ENCODE measurements at regions not wholly inside any gene's neighbourhood (a gene's known extent, or its start where the extent isn't known, plus 50 kb on each side); places are given as distances from the start of the nearest gene placed in this dataset.

- H3K9me3 ChIP-seq (replicated peaks; ENCODE audit: control insufficient read depth, insufficient read depth, low read length) = no peaks in the 10 kb centered on the region
- no peak overlapping the region for H3K27ac ChIP-seq (ENCODE audit: insufficient read depth, low read depth, low read length)
- H3K4me3 ChIP-seq (replicated peaks in 1 of 3; ENCODE audit: insufficient read depth in 1 of 3, low read depth in 1 of 3, low read length in 3 of 3) = no peak overlapping the region
- BruUV-seq (replicated peaks) = no TSS peak
- CTCF ChIA-PET = no interaction called here
- dilution Hi-C loops (cut with MboI; ENCODE audit: extremely low pct_ligation_motif_present, low sequenced_read_pairs) = no loop called here
- POLR2A ChIA-PET = no interaction called here
- H3K27me3 ChIP-seq (ENCODE audit: control insufficient read depth in 2 of 2, insufficient read depth in 2 of 2, low read length in 2 of 2) = no peaks in the 10 kb centered on the region
- no peaks in the 10 kb centered on the region for H3K79me2 ChIP-seq (ENCODE audit: control insufficient read depth, insufficient read depth, low read length)
- FAIRE-seq (no peak), DNase-seq (ENCODE audit: low read depth, low spot score) (no peak)
- no peak for TF ChIP-seq EZH2 (IDR thresholded peaks at IDR 0.05; ENCODE audit: borderline replicate concordance, low read depth, low read length, severe bottlenecking)
- no peak for TF ChIP-seq POLR2AphosphoS5 (IDR thresholded peaks at IDR 0.05; ENCODE audit: insufficient read depth, low read depth, low read length)
- TF ChIP-seq, protein P1, sequence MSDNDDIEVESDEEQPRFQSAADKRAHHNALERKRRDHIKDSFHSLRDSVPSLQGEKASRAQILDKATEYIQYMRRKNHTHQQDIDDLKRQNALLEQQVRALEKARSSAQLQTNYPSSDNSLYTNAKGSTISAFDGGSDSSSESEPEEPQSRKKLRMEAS (IDR thresholded peaks at IDR 0.05; ENCODE audit: insufficient read depth, insufficient read length) = no peak
- TF ChIP-seq POLR2A (IDR thresholded peaks at IDR 0.05; ENCODE audit: low read depth, low read length) = no peak
- TF ChIP-seq JUN (IDR thresholded peaks at IDR 0.05; ENCODE audit: borderline replicate concordance, insufficient read depth, insufficient read length, low read depth) = no peak
- TF ChIP-seq GATA2 (IDR thresholded peaks at IDR 0.05; ENCODE audit: insufficient read depth, insufficient read length, low read depth, low read length) = no peak
- TF ChIP-seq, protein P2, sequence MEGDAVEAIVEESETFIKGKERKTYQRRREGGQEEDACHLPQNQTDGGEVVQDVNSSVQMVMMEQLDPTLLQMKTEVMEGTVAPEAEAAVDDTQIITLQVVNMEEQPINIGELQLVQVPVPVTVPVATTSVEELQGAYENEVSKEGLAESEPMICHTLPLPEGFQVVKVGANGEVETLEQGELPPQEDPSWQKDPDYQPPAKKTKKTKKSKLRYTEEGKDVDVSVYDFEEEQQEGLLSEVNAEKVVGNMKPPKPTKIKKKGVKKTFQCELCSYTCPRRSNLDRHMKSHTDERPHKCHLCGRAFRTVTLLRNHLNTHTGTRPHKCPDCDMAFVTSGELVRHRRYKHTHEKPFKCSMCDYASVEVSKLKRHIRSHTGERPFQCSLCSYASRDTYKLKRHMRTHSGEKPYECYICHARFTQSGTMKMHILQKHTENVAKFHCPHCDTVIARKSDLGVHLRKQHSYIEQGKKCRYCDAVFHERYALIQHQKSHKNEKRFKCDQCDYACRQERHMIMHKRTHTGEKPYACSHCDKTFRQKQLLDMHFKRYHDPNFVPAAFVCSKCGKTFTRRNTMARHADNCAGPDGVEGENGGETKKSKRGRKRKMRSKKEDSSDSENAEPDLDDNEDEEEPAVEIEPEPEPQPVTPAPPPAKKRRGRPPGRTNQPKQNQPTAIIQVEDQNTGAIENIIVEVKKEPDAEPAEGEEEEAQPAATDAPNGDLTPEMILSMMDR (IDR thresholded peaks at IDR 0.05; ENCODE audit: extremely low read depth in 1 of 2, insufficient read depth in 1 of 2, low read depth in 1 of 2, low read length in 2 of 2) = no peak
- TF ChIP-seq MYC (IDR thresholded peaks at IDR 0.05; ENCODE audit: low read depth, low read length) = no peak
- no peak for TF ChIP-seq FOS (IDR thresholded peaks at IDR 0.05; ENCODE audit: borderline replicate concordance, insufficient read depth, low read length)
- no peaks in the 10 kb centered on the region for H3K9me1 ChIP-seq (replicated peaks; ENCODE audit: control insufficient read depth, extremely low read depth, insufficient read depth, low read length)
- no peak overlapping the region for H2AFZ ChIP-seq (ENCODE audit: low read depth, low read length)
- H3K9ac ChIP-seq (replicated peaks; ENCODE audit: extremely low read depth, insufficient read depth, low read length) = no peak overlapping the region
- no peak overlapping the region for H3K4me2 ChIP-seq (ENCODE audit: insufficient read depth, low read length)
- peaks cover 3% of the 10 kb centered on the region for H3K4me1 ChIP-seq (ENCODE audit: control insufficient read depth, extremely low read depth, insufficient read depth, low read length)
- intact Hi-C loops (cut with micrococcal nuclease) = no loop called here
- H3K36me3 ChIP-seq (ENCODE audit: control insufficient read depth in 2 of 2, extremely low read depth in 1 of 2, insufficient read depth in 2 of 2, low read length in 2 of 2) = no peaks in the 10 kb centered on the region
- no peaks in the 10 kb centered on the region for H4K20me1 ChIP-seq (replicated peaks; ENCODE audit: control insufficient read depth, extremely low read depth, insufficient read depth, low read length)
Measured at GRCh38 chr5:173477345-173478040, 139.0 kb downstream of the BOD1 start.
